IPS-NIHi7 (cell line): ENCODE measurements at regions not wholly inside any gene's neighbourhood (a gene's known extent, or its start where the extent isn't known, plus 50 kb on each side); places are given as distances from the start of the nearest gene placed in this dataset.
A peak's percentile ranks its signal among the peaks of the same experiment; 100 is the strongest.

Experiments
- DNase-seq: peaks from one replicate; pipeline ENCODE4 v3.0.0; 2012; ENCODE audit warnings: mixed read lengths; ENCODE audit errors: extremely low spot score

DNA sequence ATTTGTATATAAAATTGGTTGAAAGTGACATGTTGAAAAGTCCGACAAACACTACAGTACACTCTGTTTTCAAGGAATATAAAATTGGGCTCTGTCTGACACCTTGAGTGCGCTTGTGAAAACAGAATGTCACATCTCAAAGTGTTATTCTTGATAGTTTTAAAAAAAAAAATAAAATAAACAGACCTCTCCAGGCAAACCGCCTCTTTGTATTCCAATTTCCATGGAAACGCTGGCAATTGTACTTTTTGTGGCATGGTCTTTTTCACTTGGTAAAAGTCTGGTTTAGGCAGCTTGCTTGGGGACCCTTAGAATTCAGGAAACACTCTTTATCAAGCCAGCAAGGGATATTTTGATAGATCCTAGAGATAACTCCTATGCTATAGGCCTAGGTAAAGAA is 302.5 kb downstream of the RAB28 start:
- DNase-seq = no peak

DNA sequence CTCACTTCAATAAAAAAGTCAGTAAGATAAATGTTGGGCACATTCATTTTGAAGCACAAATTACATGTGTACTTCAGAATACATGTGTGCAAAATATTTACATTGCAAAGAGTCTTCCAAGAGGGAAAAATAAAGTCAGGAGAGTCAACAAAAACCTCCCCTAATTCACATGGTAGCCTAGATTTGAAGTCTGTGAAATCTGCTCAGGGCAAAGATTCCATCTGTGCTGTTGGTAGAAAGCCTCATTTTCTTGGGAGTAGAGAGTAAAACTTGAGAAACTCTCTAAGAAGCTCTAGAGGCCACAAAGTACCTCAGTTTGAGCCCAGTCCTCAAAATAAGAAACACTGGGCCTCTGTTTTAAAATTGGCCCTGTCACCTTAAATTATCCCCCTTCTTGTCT is 303.4 kb downstream of the RAB28 start:
- DNase-seq = no peak

DNA sequence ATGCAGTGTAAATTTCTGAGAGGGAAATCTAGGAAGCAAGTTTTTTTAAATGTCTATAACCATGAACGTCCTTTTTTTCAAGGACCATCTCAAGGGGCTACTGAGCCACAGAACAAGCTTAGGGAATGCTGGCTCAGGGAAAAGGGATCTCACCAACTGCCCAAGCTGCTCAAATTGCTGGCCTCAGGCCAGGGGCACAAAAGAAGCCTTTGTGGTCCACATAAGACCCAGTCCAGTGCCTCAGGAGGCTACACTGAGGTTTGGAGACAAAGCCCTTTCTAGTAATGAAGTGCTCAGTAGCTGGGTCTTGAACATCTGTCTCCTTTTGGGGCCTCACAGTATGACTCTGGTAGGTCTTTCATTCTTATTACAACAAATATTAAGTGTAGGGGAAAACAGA is 305.5 kb downstream of the RAB28 start:
- DNase-seq = no peak

DNA sequence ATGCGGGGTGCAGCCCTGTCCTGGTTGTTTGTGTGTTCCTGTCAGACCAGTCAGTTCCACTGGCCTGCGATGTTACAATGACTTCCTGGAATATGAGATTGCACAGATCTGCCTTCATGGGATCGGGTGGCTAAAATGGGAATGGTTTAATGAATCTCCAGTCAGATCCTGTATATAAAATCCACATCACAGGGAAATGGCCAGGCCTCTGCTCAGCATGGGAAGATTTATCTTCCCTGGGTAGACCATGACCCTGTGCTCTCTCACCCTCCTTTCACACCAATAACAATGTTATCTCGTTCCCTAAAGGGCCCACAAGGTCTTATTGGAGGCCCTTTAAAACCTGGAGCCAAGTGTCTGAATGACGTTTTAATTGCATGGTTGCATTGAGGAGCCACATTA is 307.4 kb downstream of the RAB28 start:
- no peak for DNase-seq

DNA sequence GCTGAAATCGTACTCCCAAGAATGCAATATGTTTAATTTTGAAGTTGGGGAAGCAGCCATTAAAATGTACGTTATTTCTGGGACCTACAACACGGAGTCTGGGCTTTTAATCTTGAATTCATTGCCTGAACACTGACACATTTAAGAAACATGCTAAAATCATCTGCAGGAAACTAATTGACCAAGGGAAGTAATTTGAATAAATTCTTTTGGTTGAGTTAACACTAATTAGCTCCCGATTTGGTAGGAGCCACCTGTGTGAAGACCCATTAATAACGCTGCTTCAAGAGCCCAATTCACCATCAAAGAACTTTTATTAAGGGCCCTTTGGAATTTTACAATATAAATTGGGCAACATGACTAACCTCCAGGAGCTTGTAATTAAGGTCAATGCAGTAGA is 309.2 kb downstream of the RAB28 start:
- DNase-seq = no peak

DNA sequence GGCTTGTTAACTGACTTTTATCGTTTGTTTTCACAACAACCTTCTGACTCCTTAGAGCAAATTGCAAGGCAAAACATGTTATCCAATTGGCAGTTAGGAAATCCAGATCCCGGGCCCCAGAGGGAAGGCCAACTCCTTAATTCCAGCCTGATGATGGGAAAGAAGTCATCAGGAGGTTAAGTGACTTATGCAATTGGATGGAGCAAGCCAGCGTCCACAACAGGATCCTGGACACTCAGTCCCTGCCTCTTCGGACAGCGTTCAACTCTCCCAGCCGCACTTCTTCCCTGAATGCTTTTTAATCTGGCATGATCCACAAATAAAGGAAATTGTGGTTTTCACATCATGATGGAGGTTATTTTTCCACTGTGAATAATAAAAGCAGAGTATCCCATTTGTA is 310.1 kb downstream of the RAB28 start:
- no peak for DNase-seq

DNA sequence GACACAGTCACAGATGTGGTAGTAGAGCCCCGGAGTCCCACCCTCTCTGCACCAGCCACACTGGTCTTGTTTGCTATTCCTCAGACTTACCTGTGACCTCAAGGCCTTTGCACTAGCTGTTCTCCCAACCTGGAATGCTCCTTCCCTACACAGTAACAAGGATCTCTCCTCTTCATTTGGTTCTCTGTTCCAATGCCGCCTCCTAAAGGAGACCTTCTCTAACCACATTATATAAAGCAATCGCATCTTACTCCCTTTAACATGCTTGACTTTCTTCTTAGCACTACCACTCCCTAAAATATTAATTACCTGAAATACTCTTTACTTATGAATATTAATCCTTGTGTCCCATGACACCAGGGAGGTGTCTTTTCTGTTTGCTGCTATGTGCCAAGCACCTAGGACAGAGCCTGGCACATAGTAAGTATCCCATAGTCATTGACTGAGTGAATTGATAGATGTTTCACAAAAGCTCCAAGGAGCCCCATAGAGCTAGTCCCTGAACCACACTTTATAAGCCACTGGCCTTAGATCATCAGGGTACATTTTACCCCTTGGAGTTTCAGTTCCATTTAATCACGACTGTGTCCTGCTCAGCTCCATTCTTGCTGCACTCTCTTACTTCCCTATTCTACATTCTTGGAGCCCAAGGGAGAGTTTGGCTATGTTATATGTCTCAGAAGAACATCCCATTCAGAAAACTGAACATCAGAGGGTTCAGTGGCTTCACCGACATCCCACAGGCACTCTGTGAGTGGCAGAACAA is 312.7 kb downstream of the RAB28 start:
- no peak for DNase-seq

DNA sequence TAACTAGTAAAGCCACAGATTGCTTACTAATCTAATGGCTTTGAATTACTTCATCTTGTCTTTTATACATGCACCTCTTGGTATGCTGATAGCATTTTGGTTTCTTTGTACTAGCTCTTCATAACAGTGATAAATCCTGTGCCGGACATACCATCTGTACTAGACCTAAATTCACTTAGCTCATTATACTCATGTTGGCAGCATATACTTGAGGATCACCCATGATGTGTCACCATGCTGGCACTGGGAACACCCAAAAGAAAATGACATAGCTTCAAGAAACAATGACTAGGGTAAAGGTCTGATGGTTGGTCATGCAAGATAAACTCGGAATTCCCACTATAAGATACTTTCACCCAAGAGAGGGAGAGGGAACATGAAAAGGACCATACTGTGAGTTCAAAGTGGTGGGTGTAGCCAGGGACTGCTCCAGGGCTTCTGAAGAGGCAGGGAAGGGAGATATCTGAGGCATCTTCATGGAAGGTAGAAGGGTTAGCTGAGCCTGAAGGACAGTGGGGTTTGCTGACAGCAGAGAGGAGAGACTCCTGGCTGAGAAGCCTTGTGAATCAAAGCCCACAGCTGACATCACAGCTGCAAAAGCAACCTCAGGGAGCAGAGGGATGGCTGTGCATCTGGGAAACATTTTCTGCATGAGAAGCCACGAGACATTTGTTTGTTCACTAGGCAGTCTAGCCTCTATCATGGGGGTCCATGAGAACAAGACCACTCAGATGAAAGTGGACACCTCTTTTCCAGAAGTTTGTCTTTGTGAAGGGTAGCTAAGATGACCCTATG is 314.2 kb downstream of the RAB28 start:
- DNase-seq = no peak

DNA sequence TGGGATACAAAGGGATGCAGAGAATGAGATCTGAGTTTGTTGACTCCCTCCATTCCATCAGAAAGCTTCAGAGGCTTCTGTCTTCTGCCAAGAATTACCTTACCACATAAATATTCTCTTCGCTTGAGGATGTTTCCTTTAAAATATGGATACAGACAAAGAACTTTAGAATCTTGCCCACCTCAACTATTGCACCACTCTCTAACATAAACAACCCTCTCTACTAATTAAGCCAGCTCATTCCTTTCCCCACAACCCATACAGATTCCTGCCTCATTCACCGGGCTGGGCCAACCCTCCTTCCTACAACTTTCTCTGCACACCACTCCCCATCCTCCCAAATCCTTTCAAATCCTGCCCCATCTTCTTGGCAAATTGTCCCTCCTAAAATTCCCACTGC is 315.8 kb downstream of the RAB28 start:
- no peak for DNase-seq

DNA sequence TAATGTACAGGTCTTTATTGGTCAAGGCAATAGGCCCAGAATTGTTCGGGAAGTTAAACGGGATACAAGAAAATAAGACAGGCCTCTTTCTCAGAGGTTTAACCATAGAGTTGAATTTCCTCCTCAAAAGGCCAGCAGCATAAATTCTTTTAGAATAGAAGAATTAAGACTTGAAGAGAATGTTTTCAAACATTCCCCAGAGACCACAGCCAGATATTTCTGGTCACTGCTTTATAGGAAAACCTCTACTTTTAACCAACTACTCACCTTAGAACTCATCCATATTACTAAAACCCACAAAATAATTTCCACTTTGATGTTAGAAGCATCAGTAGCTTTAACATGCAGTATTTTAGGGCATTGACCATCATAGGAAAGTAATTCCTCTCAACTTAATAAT is 317.9 kb downstream of the RAB28 start:
- no peak for DNase-seq

DNA sequence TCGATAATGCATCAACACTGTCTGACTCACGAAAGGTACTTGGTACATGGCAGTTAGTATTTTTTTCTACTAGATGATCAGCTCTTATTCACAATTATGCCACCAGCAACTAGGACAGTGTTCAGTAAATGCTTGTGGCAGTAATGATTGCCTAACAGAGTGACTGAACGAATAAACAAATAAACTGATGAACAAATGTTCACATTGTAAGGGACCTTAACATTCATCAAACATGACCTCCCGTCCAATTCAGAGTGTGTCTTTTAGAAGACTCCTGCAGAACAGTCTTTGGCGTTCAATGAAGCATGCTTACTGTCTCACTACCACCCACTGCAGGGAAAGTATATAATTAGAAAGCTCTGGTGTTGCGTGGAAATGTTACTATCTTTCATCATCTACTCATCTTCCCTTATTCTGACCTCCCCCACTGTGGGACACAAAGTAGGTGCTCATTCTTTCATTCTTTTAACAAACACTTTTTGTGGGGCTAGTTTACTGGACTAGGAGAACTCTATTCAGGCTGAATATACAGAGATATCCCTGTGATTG is 319.3 kb downstream of the RAB28 start:
- DNase-seq = no peak

DNA sequence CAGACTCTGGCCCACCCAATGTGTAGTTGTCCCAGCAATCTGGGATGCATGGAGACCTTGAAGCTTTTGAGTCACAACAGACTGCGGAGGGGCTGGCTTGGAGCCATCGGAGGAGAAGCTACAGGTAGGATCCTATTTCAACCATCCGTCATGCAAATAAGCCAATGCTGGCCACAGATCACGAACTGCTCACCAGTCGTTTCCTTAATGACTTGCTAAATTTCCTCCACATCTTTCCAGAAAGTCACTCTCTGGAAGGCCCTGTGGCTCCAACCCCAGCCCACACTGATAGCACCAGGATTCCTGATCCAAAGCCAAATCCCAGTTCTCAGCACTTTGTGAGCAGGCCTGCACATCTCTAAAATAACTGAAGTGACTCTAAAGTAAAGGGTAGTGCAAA is 321.3 kb downstream of the RAB28 start:
- peak; percentile 21 for DNase-seq

DNA sequence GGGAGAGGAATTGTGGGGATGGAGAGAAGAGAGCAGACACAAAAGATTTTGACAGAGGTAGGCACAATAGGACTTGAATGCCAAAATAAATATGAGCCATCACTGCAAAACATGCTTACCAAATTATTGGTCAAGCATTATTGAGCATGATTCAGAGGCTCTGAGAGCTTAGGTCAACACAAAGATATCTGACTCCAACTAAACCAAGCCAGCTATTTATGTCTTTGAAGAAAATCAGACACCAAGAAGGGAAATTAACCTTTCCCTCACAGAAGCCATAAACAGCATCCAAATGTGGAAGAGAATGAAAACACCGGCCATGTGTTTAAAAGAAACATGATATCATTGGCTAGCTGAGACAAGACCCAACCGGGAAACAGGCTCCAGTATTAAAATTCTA is 323.2 kb downstream of the RAB28 start:
- no peak for DNase-seq

DNA sequence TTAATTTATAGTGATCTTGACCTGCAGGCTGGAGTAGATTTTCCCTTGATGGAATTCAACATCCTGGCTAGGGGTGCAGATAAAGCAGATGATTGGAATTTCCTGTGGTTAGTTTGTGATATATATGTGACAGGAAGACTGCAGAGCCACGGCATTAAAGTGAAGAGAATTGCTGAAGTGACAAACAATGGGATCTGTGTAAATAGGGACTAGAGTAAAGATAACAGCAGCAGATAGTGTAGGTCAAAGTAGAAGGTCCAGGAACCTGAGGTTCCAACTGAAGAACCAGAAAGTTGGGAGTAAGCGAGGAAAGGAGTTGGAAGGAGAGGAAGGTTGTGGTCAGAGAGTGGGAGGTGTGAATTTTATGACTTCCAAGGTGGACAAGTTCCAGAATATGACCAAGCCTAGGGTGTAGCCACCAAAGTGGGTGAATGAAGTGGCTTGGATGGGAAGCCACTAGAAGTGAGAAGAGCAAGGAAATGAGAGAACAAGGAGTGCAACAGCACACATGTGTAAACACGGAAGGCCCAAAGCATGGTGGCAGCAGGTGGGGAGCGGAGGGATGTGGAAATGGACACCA is 325.0 kb downstream of the RAB28 start:
- DNase-seq = no peak

DNA sequence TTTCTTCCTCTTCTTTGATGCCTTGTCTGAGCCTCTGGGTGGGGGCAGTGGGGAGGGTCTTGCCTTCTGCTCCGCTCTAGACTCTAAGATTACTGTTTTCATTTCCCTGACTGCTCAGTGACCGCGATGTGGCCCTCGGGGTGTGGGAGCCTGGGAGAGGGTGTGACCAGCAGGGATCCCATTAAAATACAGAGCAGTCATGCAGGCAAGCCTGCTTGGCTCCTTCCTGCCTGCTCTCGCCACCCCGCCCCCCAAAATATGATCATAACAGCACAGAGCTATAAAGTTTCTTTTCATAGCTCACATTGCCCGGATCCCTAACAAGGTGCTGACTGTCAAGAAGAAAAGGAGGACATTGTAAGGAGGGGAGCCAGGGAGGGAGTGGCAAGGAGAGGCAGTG is 332.9 kb downstream of the RAB28 start:
- DNase-seq = no peak

DNA sequence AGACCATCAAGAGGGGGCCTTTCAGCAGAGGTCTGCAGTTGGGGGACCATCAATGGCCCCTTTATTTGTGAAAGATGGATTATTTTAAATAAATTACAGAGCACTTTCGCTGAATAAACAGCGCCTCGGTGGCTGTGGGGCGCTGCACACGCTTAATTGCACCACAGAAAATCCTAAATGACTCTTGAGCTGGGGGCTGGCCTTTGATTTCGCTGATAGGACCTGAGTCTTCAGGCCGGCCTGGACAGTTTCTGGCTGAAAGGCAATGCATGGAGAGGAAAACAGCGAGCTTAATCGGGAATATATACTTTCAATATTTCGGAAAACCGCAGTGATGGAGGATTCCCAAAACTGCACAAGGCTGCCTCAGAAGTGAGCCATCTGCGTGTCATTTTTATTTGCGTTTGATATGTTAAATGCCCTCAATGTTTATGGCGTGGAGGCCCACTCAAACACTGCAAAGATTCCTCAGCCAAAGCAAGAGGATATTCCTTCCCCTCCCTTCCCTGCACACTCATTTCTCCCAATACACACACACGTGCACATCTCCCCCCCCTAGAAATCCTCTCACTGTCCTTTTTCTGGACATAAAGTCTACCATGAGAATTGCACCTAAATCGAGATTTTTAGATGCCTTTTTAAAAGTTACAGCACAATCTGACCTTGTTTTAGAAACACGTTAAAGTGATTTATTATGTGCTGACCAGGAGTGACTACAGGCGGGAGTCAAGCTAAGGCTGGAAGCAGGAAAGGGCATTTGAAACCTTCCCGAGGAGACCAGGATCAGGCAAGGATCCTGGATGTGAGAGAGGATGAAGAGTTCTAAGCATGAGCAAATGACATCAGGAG is 340.7 kb downstream of the RAB28 start:
- DNase-seq = no peak

DNA sequence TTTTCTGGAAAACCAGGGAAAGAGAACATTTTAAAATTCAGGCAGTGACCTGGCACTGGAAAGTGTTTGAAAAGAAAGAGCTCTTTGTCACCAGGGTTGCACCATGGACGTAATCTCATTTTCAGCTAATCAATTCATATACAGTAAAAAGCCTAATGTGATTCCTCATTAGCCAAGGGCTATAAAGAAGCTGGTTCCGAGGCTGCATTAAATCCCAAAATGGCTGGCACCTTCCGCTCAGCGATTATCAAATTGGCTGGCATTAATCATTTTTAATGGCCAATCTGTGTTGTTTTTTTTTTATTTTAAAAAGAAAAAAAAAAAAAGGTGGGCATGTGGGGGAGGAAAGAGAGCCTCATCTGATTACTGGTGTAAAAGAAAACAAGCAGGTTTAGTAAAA is 341.4 kb downstream of the RAB28 start:
- DNase-seq = no peak

DNA sequence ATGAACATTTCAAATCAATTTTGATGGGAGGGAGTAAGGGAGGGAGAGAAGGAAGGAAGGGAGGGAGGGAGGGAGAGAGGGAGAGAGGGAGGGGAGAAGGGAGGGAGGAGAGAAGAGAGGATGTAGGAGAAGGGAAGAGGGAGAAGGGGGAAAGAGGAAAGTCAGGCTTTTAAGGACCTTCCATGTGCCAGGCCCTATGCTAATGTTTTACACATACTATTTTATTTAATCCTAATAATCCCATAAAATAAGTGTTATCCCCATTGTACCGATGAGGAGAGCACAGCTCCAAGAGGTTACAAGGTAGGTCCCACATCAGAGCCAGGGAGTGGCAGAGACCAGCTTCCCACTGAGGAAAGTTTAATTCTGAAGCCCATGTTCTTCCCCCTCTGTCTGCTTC is 341.9 kb downstream of the RAB28 start:
- no peak for DNase-seq

DNA sequence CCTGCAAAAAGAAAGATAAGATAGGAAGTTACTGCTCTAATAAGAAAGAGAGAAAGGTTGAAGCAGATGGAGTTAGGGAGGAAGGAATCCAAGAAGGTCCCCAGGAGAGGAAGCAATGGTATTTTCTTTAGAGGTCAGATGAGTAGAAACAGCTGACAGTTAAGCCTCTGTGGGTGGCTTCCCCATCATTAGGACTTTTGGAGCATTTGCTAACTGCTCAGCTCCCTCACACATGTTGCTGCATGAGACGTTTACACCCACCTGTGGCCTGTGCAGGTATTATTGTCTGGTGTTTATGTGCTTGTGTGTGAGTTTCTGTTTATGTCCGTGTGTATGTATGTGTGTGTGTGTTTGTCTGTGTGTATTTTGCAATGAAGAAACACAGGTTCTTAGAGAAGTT is 346.8 kb downstream of the RAB28 start:
- no peak for DNase-seq

DNA sequence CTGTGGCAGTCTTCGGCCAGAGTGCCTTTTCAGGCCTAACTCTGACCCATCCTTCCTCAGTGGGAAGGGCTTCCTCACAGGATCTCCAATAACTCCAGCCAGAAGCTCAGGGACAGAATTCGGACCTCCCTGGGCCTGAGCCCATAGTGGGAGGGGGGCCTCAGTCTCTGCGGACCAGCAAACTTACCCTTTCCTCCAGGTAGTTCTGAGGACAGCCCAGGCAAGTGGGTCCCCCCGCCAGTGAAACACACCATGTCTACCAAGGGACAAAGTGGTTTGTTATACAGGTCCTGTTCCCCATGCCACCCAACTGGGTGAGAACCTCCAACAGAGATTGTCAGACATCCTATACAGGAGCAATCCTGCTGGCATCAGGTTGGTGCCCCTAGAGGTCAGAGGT is 350.4 kb downstream of the RAB28 start:
- no peak for DNase-seq

DNA sequence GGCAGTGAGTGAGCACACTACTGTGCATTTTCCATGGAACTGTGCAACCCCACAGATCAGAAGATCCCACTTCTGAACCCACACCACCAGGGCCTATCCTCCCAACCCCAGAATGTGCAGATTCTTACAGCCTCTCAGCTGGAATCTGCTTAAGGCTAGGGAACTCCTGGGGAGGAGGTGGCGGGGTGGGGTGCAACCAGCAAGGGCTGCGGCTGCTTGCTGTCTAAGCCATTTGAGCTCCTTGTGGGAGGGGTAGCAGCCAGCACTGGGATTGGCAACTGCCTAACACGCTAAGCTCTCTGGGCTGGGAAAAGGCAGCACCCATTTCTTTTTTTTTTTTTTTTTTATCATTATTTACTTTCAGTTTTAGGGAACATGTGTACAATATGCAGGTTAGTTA is 353.3 kb downstream of the RAB28 start:
- DNase-seq = no peak

DNA sequence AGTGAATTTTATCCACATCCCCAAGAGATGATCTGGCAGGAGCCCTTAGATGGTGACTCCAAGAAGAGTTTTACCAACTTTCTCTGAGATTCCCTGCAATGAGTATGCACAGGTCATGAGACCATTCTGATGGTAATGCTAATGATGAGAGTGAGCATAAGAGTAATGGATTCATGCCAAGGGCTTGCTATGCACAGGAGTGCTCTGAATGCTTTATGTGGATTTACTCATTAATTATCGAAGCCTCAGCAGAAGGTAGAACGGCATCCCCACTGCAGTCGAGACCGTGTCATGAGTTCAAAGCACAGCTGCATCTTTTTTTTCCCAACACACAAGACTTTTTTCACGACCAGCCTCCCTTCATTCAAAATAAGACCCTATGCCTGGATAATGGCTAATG is 355.0 kb downstream of the RAB28 start:
- no peak for DNase-seq
